NT2/D1 (cell line): ENCODE measurements at regions not wholly inside any gene's neighbourhood (a gene's known extent, or its start where the extent isn't known, plus 50 kb on each side); places are given as distances from the start of the nearest gene placed in this dataset.

Experiments
- YY1 ChIP-seq: IDR thresholded peaks from 2 replicates; pipeline ENCODE4 v1.6.1; 2011; ENCODE audit not compliant: insufficient read length, insufficient read depth
- ZNF274 ChIP-seq: IDR thresholded peaks from 2 replicates; pipeline ENCODE4 v1.6.1; 2011; ENCODE audit warnings: mild to moderate bottlenecking, low read depth, low read length

DNA sequence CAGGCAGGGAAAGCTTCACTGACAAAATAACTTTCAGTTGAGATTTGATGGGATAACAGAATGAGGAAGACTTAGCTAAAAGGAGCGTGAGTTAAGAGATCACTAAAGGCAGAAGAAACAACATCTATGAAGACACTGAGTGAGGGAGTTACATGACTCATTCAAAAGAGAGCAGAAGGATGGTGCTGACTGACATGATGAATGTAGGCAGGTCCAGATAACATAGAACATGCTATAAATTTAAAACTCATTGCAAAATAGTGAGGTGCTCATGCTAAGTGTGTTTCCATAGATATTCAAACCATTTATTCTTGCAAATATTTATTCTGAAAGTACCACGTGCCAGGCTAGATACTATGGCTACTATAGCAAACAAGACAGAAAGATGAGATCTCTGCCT lies 116.4 kb upstream of the DGKB start:
- TF ChIP-seq ZNF274, result no peak
- no peak for TF ChIP-seq YY1
